ENCODE measurements at regions not wholly inside any gene's neighbourhood (a gene's known extent, or its start where the extent isn't known, plus 50 kb on each side); places are given as distances from the start of the nearest gene placed in this dataset.

DNA sequence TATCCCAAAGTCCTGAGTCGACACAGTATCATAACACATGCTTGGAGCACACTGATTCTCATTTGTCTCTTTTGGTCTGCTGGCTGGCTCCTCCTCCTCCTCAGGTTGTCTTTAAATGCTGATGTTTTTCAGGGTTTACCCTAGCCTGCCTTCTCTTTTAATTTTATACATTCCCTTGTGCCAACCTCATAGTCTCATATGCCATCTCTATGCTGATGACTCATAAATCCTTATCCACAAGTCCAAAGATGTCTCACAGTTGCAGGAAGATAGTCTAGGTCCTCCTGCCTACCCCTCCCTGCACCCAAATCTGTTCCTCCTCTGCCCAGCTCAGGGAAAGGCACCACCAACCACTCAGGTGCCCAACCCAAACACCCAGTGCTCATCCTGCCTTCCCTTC lies 108.3 kb downstream of the SIPA1L2 start:
- H3K36me3 ChIP-seq: no peaks in the 10 kb centered on the region
- no peaks in the 10 kb centered on the region for H3K9me3 ChIP-seq
- 100% methylated on average over 1 of the region's 1 CpG for WGBS, 2 donors
- H3K4me1 ChIP-seq: peaks cover 0 to 28% (median 9%) of the 10 kb centered on the region in 4 donors
- H3K4me3 ChIP-seq: no peak overlapping the region
- no peaks in the 10 kb centered on the region for H3K27me3 ChIP-seq
- no peak overlapping the region for H3K27ac ChIP-seq
- DNase-seq (ENCODE audit: low spot score in 2 of 2): no peak
- TF ChIP-seq POLR2A (IDR thresholded peaks at IDR 0.05): no peak
- TF ChIP-seq, protein P1, sequence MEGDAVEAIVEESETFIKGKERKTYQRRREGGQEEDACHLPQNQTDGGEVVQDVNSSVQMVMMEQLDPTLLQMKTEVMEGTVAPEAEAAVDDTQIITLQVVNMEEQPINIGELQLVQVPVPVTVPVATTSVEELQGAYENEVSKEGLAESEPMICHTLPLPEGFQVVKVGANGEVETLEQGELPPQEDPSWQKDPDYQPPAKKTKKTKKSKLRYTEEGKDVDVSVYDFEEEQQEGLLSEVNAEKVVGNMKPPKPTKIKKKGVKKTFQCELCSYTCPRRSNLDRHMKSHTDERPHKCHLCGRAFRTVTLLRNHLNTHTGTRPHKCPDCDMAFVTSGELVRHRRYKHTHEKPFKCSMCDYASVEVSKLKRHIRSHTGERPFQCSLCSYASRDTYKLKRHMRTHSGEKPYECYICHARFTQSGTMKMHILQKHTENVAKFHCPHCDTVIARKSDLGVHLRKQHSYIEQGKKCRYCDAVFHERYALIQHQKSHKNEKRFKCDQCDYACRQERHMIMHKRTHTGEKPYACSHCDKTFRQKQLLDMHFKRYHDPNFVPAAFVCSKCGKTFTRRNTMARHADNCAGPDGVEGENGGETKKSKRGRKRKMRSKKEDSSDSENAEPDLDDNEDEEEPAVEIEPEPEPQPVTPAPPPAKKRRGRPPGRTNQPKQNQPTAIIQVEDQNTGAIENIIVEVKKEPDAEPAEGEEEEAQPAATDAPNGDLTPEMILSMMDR (IDR thresholded peaks at IDR 0.05): no peak
- no peak for TF ChIP-seq EP300 (IDR thresholded peaks at IDR 0.05)

DNA sequence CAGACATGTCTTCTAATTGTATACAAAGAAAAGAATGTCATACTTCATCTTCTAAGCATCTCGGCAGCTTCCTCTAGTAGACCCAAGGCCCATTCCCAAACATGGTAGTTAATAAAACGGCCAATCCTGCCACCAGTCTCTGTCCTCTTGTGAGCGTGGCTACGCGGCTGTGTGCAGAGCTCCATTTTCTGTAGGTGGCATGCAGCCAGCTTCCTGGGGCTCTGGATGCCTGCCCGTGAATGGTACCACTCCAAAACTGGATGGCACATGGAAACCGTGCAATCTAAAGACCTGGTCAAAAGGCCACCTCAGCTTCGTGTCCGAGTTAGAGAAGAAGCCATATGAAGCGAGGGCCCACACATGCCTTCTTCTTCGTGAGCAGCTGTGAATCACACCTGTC lies 110.7 kb downstream of the SIPA1L2 start:
- TF ChIP-seq EP300 (IDR thresholded peaks at IDR 0.05) (no peak), POLR2A (IDR thresholded peaks at IDR 0.05) (no peak)
- TF ChIP-seq, protein P1 (IDR thresholded peaks at IDR 0.05): no peak
- no peak for DNase-seq (ENCODE audit: low spot score in 2 of 2)

DNA sequence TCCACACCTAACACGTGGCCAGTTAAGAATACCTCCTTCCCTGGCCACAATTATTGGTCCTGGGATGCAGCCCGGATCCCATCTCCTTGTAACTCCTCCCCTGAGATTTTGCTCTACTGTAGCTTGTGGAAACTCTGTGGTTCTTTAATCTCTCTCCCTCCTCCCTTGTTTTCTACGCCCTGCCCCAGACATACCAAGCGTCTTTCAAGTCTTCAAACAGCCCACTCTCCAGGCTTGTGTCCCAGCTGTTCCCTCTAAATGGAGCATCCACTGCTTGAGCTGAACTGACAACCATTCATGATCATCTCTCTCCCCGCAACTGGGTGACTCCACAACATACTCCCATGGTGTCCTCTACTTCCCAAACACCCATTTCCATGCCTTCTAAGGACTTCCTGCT lies 111.6 kb downstream of the SIPA1L2 start:
- Histone ChIP-seq H3K36me3 (peaks cover 0 to 23% (median 0%) of the 10 kb centered on the region in 3 donors), H3K4me3 (no peak overlapping the region), H3K4me1 (peaks cover 0 to 18% (median 5%) of the 10 kb centered on the region in 4 donors), H3K9me3 (no peaks in the 10 kb centered on the region), H3K27me3 (no peaks in the 10 kb centered on the region), H3K27ac (no peak overlapping the region)
- 73 to 74% methylated on average over 5 of the region's 5 CpGs for WGBS, 2 donors
- no peak for DNase-seq (ENCODE audit: low spot score in 2 of 2)
- no peak for TF ChIP-seq EP300 (IDR thresholded peaks at IDR 0.05)
- TF ChIP-seq, protein P1 (IDR thresholded peaks at IDR 0.05): no peak
- no peak for TF ChIP-seq POLR2A (IDR thresholded peaks at IDR 0.05)

More for the DNA sequence above, 110.7 kb downstream of the SIPA1L2 start:
- H3K4me3 ChIP-seq: no peak overlapping the region
- no peaks in the 10 kb centered on the region for H3K9me3 ChIP-seq
- no peaks in the 10 kb centered on the region for H3K27me3 ChIP-seq
- no peak overlapping the region for H3K27ac ChIP-seq
- peaks cover 0 to 24% (median 9%) of the 10 kb centered on the region in 4 donors for H3K4me1 ChIP-seq
- H3K36me3 ChIP-seq: peaks cover 0 to 14% (median 0%) of the 10 kb centered on the region in 3 donors
- 65 to 68% methylated on average over 11 of the region's 11 CpGs for WGBS, 2 donors

DNA sequence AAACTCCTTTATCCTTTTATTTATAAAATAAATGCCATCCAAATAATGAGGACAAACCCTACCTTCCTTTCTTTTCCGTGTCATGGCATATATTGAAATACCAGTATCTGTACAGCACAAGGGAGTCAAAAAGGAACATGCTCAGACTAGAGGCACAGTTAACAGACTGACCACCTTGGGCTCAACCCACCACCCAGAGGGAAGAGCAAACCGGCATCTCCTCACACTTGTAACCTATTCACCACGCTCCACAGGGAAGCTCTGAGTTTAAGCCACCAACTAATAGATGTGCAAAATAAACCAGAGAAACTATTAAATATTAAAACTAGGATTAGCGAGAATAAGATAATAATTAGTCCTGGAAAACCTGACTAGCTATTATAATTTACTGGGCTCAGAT lies 112.7 kb downstream of the SIPA1L2 start:
- no peak for TF ChIP-seq EP300 (IDR thresholded peaks at IDR 0.05)
- TF ChIP-seq, protein P1 (IDR thresholded peaks at IDR 0.05): no peak
- TF ChIP-seq POLR2A (IDR thresholded peaks at IDR 0.05): no peak
- no peaks in the 10 kb centered on the region for H3K9me3 ChIP-seq
- DNase-seq (ENCODE audit: low spot score in 2 of 2): no peak
- H3K4me3 ChIP-seq: no peak overlapping the region
- H3K4me1 ChIP-seq: peaks cover 0 to 8% (median under 1%) of the 10 kb centered on the region in 4 donors
- H3K27me3 ChIP-seq: no peaks in the 10 kb centered on the region
- no peak overlapping the region for H3K27ac ChIP-seq
- WGBS, 2 donors: 92% methylated on average over 4 of the region's 4 CpGs
- H3K36me3 ChIP-seq: peaks cover 0 to 23% (median 0%) of the 10 kb centered on the region in 3 donors

DNA sequence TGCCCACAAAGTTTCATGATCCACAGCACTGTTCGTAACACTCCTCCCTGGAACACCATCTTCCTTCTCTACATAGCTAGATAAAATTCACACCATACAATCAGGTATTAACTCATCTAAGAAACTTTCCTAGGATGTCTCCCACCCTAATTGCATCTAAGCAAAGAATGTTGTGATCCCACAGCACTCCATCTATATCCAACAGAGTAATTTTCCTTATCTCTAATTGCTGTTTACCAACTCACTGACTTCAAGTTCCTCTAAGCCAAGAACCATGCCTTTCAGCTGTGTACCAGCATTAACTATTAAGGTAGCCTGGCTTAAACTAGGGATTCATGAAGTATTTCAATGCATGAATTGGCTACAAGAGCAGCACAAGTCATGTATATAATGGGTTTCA lies 114.2 kb downstream of the SIPA1L2 start:
- no peak overlapping the region for H3K4me3 ChIP-seq
- no peaks in the 10 kb centered on the region for H3K27me3 ChIP-seq
- no peak for TF ChIP-seq POLR2A (IDR thresholded peaks at IDR 0.05)
- TF ChIP-seq EP300 (IDR thresholded peaks at IDR 0.05): no peak
- TF ChIP-seq, protein P1 (IDR thresholded peaks at IDR 0.05): no peak
- H3K9me3 ChIP-seq: no peaks in the 10 kb centered on the region
- peaks cover 0 to 23% (median 0%) of the 10 kb centered on the region in 3 donors for H3K36me3 ChIP-seq
- DNase-seq (ENCODE audit: low spot score in 2 of 2): no peak
- H3K27ac ChIP-seq: no peak overlapping the region
- 96 to 100% methylated on average over 1 of the region's 1 CpG for WGBS, 2 donors
- H3K4me1 ChIP-seq: peaks cover 0 to 8% (median 1%) of the 10 kb centered on the region in 4 donors
